ENCODE measurements at regions not wholly inside any gene's neighbourhood (a gene's known extent, or its start where the extent isn't known, plus 50 kb on each side); places are given as distances from the start of the nearest gene placed in this dataset.

GRCh38 chr2:216285701-216286100 is 86.6 kb downstream of the MARCHF4 start:
- TF ChIP-seq YY1 (IDR thresholded peaks at IDR 0.05; ENCODE audit: insufficient read depth, insufficient read length) (no peak), SUZ12 (IDR thresholded peaks at IDR 0.05; ENCODE audit: extremely low read depth, insufficient read depth, insufficient read length) (no peak)
